ENCODE measurements at regions not wholly inside any gene's neighbourhood (a gene's known extent, or its start where the extent isn't known, plus 50 kb on each side); places are given as distances from the start of the nearest gene placed in this dataset.

DNA sequence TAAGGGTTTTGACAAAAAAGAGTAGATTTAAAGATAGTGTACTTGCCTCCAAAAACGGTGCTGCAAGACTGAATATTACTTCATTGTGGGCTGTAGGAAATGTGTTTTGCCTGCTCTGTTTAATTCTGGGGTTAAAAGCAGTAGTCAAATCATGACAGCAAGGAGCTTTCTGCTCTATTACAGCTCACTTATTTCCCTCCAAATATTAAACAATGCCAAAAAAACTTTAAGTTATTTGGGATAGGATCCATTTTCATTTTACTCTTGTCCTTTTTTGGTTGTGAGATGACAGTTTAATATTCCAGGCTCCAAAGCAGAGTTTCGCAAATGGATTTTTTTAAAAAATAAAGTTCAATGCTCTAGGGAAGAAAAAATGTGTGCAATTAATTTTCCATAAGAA is 340.4 kb upstream of the RGMB start:
- TF ChIP-seq POLR2AphosphoS5 (IDR thresholded peaks at IDR 0.05; ENCODE audit: borderline replicate concordance, low read depth, low read length) (no peak), EZH2 (IDR thresholded peaks at IDR 0.05) (no peak), FOXP2 (optimal IDR thresholded peaks at IDR 0.05; ENCODE audit: control extremely low read depth, extremely low read length, insufficient read depth) (no peak)

Data from SK-N-MC (cell line).